ENCODE measurements at regions not wholly inside any gene's neighbourhood (a gene's known extent, or its start where the extent isn't known, plus 50 kb on each side); places are given as distances from the start of the nearest gene placed in this dataset.

DNA sequence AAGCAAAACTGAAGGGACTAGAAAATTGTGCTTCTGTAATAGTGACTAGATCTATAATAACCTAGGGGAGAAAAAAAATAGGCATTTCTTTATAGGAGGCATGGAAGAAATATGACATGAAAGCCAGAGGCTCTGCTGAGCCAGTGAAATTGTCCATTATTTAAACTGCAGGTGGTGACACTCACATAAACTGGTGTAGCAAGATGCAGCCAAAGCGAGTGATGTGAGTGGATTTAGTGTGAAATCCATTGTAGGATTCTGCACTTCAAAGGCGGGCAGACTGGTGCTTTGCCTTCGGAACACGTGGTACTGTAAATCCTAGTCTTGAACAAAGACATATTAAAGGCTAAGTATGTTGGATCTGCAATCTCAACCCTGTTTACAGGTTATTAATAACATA, 361.9 kb downstream of the TBC1D4 start:
- H3K9me3 Mint-ChIP-seq: peaks cover 2 to 9% (median 6%) of the 10 kb centered on the region in 7 donors
- TF ChIP-seq, protein P1, sequence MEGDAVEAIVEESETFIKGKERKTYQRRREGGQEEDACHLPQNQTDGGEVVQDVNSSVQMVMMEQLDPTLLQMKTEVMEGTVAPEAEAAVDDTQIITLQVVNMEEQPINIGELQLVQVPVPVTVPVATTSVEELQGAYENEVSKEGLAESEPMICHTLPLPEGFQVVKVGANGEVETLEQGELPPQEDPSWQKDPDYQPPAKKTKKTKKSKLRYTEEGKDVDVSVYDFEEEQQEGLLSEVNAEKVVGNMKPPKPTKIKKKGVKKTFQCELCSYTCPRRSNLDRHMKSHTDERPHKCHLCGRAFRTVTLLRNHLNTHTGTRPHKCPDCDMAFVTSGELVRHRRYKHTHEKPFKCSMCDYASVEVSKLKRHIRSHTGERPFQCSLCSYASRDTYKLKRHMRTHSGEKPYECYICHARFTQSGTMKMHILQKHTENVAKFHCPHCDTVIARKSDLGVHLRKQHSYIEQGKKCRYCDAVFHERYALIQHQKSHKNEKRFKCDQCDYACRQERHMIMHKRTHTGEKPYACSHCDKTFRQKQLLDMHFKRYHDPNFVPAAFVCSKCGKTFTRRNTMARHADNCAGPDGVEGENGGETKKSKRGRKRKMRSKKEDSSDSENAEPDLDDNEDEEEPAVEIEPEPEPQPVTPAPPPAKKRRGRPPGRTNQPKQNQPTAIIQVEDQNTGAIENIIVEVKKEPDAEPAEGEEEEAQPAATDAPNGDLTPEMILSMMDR (IDR thresholded peaks at IDR 0.05): no peak
- DNase-seq: no peak
- H3K79me2 ChIP-seq (ENCODE audit: insufficient read depth, low read length): no peaks in the 10 kb centered on the region
- no CpG with 5 or more reads among the region's 4 CpGs for WGBS (ENCODE audit: insufficient coverage)
- no peaks in the 10 kb centered on the region for H3K4me1 Mint-ChIP-seq
- H3K4me2 ChIP-seq (replicated peaks; ENCODE audit: extremely low read depth, low read length, poor library complexity, severe bottlenecking): no peak overlapping the region
- no peaks in the 10 kb centered on the region for H4K20me1 ChIP-seq (ENCODE audit: insufficient read depth, low read length)
- no peaks in the 10 kb centered on the region for H3K36me3 Mint-ChIP-seq
- H3K27me3 ChIP-seq (ENCODE audit: control insufficient read depth in 2 of 2, insufficient read depth in 2 of 2, low read length in 2 of 2): no peaks in the 10 kb centered on the region
- peaks cover 2 to 7% of the 10 kb centered on the region in 2 donors for H3K9me3 ChIP-seq (replicated peaks in 1 of 2; ENCODE audit: control insufficient read depth in 1 of 2, insufficient read depth in 1 of 2, low read length in 2 of 2)
- H2AFZ ChIP-seq (ENCODE audit: insufficient read depth, low read depth, low read length, poor library complexity, severe bottlenecking): no peak overlapping the region
- H3K27ac ChIP-seq (ENCODE audit: low read depth in 1 of 2, low read length in 2 of 2): no peak overlapping the region
- H3K27me3 Mint-ChIP-seq (ENCODE audit: low read depth in 3 of 3): no peaks in the 10 kb centered on the region
- H3K36me3 ChIP-seq (replicated peaks in 1 of 2; ENCODE audit: control insufficient read depth in 1 of 2, insufficient read depth in 2 of 2, low read length in 2 of 2): no peaks in the 10 kb centered on the region
- H3K4me3 Mint-ChIP-seq: no peak overlapping the region
- H3K4me1 ChIP-seq (ENCODE audit: control insufficient read depth in 1 of 2, insufficient read depth in 2 of 2, low read length in 2 of 2): no peaks in the 10 kb centered on the region
- intact Hi-C loops (cut with micrococcal nuclease): no loop called here
- no peak overlapping the region for H3K27ac Mint-ChIP-seq
- H3K4me3 ChIP-seq (replicated peaks in 1 of 3; ENCODE audit: low read depth in 2 of 3, low read length in 3 of 3): no peak overlapping the region
- no peak overlapping the region for H3K9ac ChIP-seq (ENCODE audit: insufficient read depth, low read length, poor library complexity, severe bottlenecking)

DNA sequence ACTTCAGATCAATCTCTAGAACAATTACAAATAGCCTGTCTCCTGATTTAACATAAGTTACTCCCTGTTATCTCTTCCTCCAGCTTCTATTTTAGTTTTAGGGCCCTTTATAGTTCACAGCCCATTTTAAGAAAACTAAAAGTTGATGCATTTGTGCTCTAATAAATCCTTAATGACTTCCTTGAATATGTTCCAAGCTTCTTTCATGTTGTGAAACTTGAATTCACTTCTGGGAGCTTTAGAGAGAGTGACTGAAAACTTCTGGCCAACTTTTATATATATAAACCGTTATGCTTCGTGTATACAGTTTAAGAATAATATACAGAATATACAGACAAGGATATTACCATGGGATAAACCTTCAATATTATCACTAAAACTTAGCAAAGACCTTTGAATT, 366.8 kb downstream of the TBC1D4 start:
- DNase-seq: no peak
- peaks cover 0 to 13% (median 5%) of the 10 kb centered on the region in 7 donors for H3K9me3 Mint-ChIP-seq
- H3K9ac ChIP-seq (ENCODE audit: insufficient read depth, low read length, poor library complexity, severe bottlenecking): no peak overlapping the region
- no peak overlapping the region for H3K27ac Mint-ChIP-seq
- no peak overlapping the region for H2AFZ ChIP-seq (ENCODE audit: insufficient read depth, low read depth, low read length, poor library complexity, severe bottlenecking)
- H3K36me3 ChIP-seq (replicated peaks in 1 of 2; ENCODE audit: control insufficient read depth in 1 of 2, insufficient read depth in 2 of 2, low read length in 2 of 2): no peaks in the 10 kb centered on the region
- no peak overlapping the region for H3K4me3 Mint-ChIP-seq
- H3K4me2 ChIP-seq (replicated peaks; ENCODE audit: extremely low read depth, low read length, poor library complexity, severe bottlenecking): no peak overlapping the region
- no peaks in the 10 kb centered on the region for H3K4me1 ChIP-seq (ENCODE audit: control insufficient read depth in 1 of 2, insufficient read depth in 2 of 2, low read length in 2 of 2)
- intact Hi-C loops (cut with micrococcal nuclease): no loop called here
- H3K36me3 Mint-ChIP-seq: no peaks in the 10 kb centered on the region
- no CpG with 5 or more reads among the region's 2 CpGs for WGBS (ENCODE audit: insufficient coverage)
- H3K4me3 ChIP-seq (replicated peaks in 1 of 3; ENCODE audit: low read depth in 2 of 3, low read length in 3 of 3): no peak overlapping the region
- no peaks in the 10 kb centered on the region for H3K27me3 ChIP-seq (ENCODE audit: control insufficient read depth in 2 of 2, insufficient read depth in 2 of 2, low read length in 2 of 2)
- no peaks in the 10 kb centered on the region for H3K79me2 ChIP-seq (ENCODE audit: insufficient read depth, low read length)
- TF ChIP-seq, protein P1 (IDR thresholded peaks at IDR 0.05): no peak
- no peaks in the 10 kb centered on the region for H3K4me1 Mint-ChIP-seq
- no peaks in the 10 kb centered on the region for H4K20me1 ChIP-seq (ENCODE audit: insufficient read depth, low read length)
- peaks cover 0 to 2% (median 0%) of the 10 kb centered on the region in 3 donors for H3K27me3 Mint-ChIP-seq (ENCODE audit: low read depth in 3 of 3)
- peaks cover 0 to 2% of the 10 kb centered on the region in 2 donors for H3K9me3 ChIP-seq (replicated peaks in 1 of 2; ENCODE audit: control insufficient read depth in 1 of 2, insufficient read depth in 1 of 2, low read length in 2 of 2)
- H3K27ac ChIP-seq (ENCODE audit: low read depth in 1 of 2, low read length in 2 of 2): no peak overlapping the region

Measured in CD14-positive monocyte (primary cell).